NOMO-1 treated with DMSO at 0.1 percent for 48 hours (cell line): ENCODE measurements at regions not wholly inside any gene's neighbourhood (a gene's known extent, or its start where the extent isn't known, plus 50 kb on each side); places are given as distances from the start of the nearest gene placed in this dataset.
A peak's percentile ranks its signal among the peaks of the same experiment; 100 is the strongest.

ENCODE experiments used
- DNase-seq: peaks from one replicate; lab custom pipeline; 2025; ENCODE audit not compliant: unreplicated experiment; lab: John Stamatoyannopoulos, UW

GRCh38 chr6:88262332-88262731 is 96.2 kb upstream of the CNR1 start:
- peak; percentile 74 for DNase-seq

GRCh38 chr6:88251301-88251700 is 85.2 kb upstream of the CNR1 start:
- no peak for DNase-seq

GRCh38 chr6:88248709-88249321 is 82.7 kb upstream of the CNR1 start:
- no peak for DNase-seq

GRCh38 chr6:88246654-88247053 is 80.5 kb upstream of the CNR1 start:
- DNase-seq, result no peak

- no peak for DNase-seq
Observed at GRCh38 chr6:88244721-88245120, 78.6 kb upstream of the CNR1 start.

GRCh38 chr6:88238901-88239300 is 72.8 kb upstream of the CNR1 start:
- DNase-seq, result no peak

GRCh38 chr6:88238065-88238464 is 71.9 kb upstream of the CNR1 start:
- peak; percentile 28 for DNase-seq

GRCh38 chr6:88236612-88237360 is 70.6 kb upstream of the CNR1 start:
- no peak for DNase-seq

GRCh38 chr6:88232753-88233152 is 66.6 kb upstream of the CNR1 start:
- no peak for DNase-seq

- DNase-seq, result no peak
Observed at GRCh38 chr6:88223298-88223697, 57.2 kb upstream of the CNR1 start.

- peak; percentile 22 for DNase-seq
Observed at GRCh38 chr6:88220493-88220892, 54.3 kb upstream of the CNR1 start.

- DNase-seq, result no peak
Observed at GRCh38 chr6:88216182-88216581, 50.0 kb upstream of the CNR1 start.
